Medulla oblongata (tissue), 1 donor: ENCODE measurements at regions not wholly inside any gene's neighbourhood (a gene's known extent, or its start where the extent isn't known, plus 50 kb on each side); places are given as distances from the start of the nearest gene placed in this dataset.
"Not testable (repeated sequence)": the region's sequence is repeated elsewhere in the genome, so short reads cannot be mapped to it uniquely, and the experiment has no call there.

Experiments
- DNase-seq: peaks from one replicate; pipeline ENCODE4 v3.0.0-alpha.2; 2015; ENCODE audit errors: extremely low spot score

DNA sequence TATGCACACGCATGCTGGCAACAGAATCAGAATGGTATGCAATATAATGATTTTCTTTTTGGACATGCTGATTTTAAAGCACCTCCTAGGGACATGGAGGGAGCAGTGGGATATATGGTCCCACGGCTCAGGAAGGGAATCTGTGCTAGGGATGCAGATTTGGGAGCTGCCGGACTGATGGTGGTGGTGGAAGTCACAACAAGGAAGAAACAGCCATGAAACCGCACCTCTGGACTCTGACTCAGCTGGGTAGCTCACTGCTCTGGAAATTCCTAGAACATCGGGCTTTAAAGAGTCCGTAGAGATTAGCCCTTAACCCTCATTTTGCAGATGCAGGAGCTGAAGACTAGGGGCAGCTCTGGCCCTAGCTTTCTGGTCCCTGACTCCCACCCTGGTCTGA lies 364.3 kb upstream of the KLHL29 start:
- no peak for DNase-seq

DNA sequence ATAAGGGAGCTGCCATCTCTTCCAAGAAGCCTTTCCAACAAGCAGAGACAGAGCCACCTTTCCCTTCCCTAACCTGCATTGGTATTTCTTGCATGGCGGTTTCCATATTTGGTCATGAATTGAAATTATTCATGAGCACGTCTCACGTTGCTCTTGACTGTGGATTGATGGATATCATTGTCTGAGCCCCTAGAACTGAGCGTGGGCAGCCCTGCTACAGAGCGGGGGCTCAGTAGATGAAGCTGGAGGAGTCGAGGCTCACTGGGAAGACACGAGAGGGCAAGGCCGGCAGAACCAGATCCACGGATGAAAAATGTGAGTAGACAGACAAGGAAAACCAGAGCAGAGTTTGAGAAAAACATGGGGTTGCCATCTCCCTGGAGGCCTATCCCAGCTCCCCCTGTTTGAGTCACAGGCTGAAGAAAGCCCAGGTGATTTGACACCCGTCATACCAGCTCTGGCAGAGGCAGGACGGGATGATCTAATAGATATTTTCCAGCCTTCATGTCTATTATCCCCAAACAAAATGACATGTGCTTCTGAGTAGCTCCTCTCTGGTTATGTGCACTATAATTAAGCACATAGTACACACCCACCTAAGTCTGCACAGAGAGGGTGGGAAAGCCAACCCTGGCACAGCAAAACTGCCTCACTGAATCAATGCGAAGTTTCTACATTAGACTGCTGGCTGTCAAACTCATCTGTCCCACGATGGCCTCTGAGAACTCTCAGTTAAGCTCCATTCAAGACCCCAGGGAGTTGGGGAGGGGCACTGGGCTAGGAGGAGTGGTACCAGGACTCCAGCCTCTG lies 363.5 kb upstream of the KLHL29 start:
- no peak for DNase-seq

DNA sequence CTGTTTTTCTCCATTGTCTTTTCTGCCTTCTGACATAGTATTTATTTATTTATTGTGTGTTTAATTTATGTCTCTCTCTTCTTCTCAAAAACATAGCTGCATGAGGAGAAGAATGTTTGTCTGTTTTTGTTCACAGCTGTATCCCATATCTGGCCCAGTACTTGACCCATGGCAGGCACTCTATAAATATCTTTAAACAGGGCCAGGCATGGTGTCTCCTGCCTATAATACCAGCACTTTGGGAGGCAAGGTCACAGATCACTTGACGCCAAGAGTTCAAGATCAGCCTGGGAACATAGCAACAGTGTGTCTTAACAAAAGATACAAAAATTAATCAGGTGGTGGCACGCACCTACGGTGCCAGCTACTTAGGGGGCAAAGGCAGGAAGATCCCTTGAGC lies 361.3 kb upstream of the KLHL29 start:
- DNase-seq: no peak

DNA sequence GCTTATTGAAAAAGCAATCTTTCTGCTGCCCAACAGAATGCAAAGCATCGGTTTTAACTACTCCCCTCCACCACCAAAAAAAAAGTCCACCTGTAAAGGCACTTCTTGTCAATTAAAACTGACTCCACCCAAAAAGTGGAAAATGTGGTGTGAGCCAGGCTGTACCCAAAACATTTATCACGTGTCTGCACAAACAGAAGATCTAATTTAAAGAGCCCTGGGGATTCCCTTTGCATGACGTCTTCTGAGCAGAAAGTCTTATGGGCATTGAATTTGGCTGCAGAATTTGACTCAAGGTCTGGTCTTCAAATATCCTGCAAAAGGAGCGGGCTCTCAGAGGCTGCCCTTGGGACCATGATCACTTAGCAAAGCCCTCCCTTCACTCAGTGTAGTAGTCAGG lies 358.3 kb upstream of the KLHL29 start:
- no peak for DNase-seq

DNA sequence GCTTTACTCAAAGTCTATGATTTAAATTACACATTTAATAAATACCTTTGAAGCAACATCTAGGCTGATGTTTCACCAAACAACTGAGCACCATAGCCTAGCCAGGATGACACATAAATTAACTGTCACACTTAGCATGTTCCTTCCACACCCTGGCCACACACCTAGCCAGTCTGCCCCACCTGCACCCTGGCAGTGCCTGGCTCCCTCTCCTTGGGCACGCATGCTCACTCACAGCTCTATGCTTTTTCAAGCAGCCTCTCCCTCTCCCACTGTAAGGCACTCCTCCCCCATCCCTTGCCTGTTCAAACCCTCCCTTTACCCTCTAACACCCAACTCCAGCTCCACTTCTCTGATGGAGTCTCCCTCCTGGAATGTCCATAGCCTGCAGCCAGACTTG lies 357.6 kb upstream of the KLHL29 start:
- DNase-seq: no peak

DNA sequence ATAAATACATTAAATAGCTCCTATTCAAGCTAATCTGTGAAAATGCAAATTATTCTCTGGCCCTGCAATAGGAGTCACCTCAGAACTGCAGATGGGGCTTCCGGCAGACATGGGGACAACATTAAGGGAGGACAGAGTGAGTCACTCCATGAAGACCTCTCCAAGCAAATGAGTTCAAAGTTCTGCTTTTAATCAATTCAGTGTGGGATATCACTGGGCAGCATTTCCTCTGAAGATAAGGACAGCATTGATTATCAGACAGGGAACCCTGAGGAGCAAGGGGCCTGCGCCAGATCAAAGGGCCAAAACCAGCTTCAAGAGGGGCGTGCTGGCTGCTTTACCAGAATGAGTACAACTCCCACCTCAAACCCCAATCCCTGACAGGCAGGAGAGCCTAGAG lies 356.9 kb upstream of the KLHL29 start:
- no peak for DNase-seq

DNA sequence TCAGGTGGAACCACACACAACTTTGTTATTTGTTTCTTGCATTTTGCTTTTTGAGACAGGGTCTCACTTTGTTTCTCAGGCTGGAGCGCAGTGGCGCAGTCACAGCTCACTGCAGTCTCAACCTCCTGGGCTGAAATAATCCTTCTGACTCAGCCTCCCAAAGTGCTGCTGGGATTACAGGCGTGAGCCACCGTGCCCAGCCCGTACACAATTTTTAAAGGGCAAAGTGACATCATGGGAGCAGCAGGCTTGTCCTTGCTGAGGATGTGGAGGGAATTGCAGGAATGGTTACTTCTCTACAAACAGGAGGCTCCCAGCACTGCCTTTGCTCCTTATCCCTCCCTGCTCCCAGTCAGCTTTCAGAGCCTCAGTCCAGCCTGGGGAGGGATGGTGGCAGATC lies 355.9 kb upstream of the KLHL29 start:
- DNase-seq: no peak

DNA sequence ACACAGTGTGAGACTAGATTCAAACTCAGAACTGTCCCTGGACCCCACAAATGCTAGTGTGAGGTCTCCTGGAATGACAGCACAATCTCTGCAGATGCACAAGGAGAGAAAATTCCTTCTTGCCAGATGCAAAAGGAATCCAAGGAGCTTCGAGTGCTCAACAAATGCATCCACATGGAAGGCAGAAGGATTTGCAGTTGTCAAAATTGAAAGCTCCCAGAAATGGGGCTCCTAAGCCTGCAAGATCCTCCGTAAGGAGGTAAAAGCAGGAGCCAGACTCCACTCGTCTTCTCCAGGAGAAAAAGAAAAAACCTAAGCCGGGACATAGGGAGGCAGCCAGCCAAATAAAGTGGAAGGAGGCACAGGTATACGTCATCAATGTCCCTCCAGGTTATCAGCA lies 355.0 kb upstream of the KLHL29 start:
- DNase-seq: no peak

DNA sequence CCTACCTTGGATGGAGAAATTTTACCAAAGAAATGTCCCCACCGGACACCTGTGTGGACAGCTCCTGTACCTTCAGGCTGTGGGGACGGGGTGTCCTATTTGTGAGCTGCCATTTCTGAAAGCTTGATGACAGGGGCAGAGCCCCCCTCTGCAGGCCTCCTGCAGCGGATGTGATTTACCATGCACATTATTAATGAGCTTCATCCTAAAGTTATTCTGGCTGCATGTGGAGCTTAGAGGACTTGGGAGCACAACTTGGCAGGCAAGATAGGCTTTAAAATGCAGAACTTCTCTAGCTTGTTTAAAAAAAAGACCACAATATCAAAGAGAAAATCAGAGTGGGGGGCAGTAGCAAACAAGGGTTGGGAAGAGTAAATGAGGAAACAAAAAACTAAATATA lies 350.0 kb upstream of the KLHL29 start:
- DNase-seq: no peak

DNA sequence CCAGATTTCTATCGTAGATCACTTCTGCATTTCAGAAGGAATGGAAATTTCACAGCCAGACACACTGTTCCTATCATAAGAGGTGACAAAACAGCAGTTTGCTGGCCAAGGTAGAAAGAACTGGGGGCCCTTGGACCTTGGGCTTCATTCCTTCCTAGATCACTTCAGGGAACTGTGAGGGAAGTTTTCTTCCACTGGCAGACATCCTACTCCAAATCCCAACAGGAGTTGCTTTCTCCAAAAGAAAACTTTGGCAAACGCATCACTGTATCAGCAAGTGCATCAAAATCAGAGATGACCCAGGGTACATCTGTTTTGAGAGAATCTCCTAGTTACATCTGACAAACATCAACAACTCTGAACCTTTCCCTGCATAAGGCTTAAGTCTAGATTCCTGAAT lies 348.4 kb upstream of the KLHL29 start:
- peak; percentile 4 for DNase-seq

DNA sequence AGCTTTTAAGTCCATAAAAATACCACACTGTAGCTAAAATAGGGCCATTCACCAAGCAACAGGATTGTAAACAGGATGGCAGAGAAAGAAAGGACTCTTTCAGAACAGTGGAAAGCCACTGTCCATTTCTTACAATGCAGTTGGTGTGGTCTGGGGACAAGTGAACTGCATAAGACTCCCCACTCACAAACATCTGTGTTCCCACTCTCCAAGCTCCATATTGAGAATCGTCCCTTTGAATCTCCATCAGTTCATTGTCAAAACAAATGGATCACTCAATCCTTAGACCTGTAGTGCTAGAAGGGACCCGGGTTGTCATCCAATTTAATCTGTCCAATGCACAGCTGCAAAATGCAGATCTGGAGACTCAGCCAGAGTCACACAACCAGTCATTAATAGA lies 347.4 kb upstream of the KLHL29 start:
- DNase-seq: peak; percentile 94

DNA sequence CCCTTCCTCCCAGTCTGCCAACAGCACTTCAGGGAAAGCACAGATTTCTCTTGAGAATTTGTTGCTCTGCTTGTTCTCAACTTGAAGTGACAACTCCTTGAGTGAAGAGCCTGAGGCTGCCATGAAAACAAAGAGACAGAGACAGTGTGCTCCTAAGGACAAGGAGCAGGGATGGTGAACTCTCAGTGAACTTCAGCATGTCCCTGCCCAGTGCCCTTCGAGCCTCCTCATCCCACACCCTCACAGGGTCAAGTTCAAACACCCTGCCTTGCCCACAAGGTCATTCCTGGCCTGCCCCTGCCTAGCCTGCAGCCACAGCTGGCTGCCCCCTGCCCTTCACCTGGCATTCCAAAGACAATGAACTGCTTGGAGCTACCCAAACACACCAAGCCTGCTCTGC lies 343.5 kb upstream of the KLHL29 start:
- DNase-seq: no peak

DNA sequence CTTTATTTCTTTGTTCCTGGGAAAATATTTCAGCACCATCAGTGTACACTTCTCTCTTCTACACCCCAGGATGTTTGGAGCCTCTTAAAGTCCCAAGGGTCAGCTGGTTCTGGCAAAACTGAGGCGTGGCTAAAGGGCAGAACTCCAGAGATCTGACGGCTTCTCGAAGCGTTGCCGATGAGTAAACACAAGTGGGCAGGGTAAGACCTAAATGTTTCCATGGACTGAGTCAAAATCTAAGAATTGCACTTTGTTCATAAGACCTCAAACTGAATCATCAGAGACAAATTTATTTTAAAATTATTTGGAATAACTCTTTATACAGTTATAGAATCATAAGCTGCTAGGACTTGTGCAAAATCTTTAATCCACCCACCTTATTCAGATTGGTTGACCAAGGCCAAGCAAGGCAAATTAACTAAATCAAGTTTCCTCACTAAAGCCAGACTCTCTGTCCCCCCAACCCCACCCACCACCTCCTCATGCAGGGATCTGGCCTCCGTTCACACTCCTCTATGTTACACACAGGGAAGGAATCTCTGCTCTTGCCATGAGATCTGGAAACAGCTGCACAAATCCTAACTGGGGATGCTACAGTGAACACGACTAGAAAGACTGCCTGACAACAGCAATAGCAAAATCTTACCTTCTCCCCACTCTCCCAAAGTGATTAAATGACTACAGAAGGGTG lies 342.6 kb upstream of the KLHL29 start:
- no peak for DNase-seq

DNA sequence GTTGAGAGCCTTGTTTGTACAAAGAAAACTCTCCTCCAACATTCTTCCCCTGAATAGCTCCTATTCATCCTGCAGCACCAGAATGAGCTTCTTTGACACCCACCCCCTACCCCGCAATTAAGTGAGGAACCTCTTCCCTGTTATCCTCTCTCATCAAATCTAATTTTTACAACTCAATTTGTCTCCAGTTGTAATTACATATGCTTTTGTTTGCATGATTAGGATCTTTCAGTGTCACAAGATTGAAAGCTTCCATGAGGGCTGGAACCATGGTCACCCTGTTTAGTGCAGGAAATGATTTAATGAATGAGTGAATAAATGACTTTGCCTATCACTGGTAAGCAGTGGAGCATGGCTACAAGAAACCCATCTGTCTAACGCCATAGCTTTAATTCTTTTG lies 334.6 kb upstream of the KLHL29 start:
- no peak for DNase-seq

DNA sequence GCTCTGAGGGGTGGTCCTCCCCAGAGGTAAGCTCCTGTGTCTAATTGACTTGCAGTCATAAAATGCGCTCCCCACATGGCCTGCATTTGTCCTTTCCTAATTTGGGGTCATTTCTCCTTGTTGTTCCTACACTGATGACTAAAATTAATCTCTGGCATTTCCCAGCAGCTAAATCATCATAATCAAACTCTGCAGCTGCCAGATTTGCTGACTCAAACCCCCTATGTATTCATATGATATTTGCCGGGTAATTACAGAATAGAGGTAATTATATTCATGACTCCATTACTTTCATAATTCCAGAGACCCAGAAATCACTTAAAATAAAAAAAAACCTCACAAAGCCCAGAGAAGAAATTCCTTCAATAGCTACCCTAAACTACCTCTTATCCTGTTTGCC lies 331.4 kb upstream of the KLHL29 start:
- no peak for DNase-seq

DNA sequence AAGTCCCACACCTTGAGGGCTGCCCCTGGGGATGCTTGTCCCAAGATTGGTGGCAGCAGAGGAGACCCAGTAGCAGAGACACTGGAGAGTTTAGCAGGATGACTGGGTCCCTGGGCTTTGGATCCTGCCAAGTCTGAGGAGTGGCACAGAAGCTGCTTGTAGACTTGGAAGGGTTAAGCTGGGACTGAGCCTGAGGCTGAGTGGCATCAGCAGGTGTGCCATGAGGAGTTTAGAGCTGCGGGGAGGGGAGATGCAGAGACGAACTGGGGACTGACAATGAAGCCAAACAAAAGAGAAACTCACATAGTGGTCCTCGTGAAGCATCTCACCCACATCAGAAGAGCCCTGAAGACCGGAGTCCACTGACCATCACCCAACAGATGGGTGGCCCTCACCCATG lies 329.7 kb upstream of the KLHL29 start:
- DNase-seq: no peak

DNA sequence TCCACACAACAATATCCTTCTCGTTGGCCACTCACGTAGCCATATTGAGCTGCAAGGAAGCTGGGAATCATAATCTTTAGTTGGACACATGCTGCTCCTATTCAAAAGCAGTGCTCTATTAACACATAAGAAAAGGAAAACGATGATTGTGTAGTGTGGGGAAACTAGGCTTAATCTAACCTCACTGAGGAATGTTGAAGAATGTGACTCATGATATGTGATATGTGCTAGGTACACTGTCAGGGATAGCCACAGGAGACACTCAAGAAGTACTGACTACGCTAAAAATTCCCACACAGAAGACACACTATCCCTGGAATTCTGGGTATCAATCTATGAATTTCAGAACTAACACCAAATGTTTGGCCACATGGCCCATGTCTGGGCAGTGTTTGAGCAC lies 328.1 kb upstream of the KLHL29 start:
- DNase-seq: not testable (repeated sequence)

DNA sequence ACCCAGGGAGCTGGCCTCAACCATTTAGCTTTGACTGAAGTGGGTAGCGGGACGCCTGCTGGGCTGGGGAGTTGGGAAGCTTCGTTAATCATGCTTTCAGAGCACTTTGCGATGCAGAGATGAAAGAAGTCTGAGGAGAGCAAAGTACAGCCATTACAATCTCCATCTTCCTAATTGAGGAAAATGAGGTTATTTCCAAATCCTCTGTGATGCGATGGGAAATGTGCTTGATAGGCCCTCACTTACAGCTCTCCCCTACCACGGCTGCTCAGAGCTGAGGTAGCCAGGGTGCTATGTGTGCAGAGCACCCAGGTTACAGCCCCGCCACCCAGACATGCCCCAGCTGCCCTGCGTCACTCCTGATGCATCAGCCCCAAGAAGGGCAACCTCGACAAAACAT lies 326.5 kb upstream of the KLHL29 start:
- no peak for DNase-seq

DNA sequence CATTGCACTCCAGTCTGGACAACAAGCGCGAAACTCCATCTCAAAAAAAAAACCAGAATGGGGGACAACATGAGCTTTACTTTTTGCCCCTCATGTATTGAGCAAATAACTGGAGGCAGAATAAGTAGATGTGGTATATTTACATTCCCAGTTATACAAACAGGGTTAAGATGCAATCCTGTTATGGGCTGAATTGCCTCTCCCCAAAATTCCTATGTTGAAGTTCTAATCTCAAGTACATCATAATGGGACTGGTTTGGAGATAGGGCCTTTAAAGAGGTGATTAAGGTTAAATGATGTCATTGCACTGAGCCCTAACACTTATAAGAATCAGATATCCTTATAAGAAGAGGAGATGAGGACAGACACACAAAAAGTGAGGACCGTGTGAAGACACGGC lies 319.8 kb upstream of the KLHL29 start:
- DNase-seq: no peak

DNA sequence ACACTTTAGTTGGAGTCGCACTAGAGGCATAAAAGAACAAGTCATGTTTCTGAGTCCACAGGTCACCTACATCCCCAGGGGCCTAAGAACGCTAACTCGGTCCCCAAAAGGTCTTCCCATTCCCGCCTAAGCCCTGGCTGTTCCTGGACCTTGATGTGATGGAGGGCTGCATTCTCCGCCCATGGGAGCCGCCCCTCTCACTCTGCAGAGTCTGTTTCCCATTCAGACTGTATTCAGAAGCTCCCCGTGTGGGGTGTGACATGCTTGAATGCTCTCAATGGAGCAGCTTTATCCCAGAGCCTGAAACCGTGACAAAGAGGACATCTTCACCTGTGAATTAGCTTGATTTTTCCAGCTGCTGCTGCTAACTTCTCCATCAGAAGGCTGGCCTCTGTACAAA lies 319.0 kb upstream of the KLHL29 start:
- DNase-seq: no peak

DNA sequence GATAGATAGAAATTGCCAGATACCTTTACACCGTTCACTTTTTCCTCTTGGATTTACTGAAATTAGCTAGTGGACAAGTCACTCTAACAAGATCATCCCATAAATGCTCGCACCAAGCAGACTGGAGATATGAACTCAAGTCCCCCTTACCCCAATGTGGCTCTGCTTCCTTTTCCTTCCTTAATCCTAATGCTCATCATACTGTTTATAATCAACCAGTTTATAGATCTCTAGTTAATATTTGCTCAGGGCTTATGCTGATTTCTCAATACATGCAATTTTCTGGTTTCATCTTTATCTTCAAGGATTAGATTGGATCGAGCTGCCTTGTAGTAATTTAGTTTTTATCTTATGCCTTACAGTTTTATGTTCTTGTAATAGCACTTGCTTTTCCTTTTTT lies 318.3 kb upstream of the KLHL29 start:
- DNase-seq: no peak

DNA sequence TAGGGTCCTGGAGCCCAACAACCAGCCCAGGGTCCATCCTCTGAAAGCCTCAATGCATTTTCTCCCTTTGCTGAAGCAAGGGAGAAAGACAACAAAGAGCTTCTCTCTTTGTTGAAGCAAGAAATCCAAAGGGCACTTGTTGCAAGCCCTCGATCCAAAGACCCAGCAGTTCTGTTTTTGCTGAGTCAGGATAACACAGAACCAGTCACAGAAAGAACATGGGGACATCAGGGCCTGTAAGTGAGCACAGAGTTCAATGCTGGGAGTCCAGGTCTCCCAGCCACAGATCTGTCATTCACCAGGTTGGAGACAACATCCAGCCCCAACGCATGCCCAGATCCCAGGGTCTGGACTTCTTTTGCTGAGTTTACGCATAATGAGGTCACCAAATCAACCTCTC lies 315.8 kb upstream of the KLHL29 start:
- DNase-seq: no peak

DNA sequence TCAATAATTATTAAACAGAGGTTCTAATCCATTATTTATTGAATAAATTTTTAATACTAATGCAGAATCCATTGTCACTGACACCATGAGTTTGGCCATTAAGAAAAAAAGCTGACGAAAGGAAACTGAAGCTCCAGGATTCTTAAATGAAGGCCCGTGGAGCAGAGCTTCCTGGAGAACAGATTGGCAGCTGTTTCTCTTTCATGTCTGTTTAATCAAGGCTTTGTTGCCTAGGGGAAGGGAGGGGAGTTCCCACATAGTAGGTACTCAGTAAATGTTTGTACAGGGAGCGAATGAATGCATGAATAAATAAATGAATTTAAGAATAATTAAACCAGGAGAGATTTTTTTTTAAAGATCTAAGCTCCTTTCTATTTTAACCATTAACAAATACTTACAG lies 315.1 kb upstream of the KLHL29 start:
- no peak for DNase-seq

DNA sequence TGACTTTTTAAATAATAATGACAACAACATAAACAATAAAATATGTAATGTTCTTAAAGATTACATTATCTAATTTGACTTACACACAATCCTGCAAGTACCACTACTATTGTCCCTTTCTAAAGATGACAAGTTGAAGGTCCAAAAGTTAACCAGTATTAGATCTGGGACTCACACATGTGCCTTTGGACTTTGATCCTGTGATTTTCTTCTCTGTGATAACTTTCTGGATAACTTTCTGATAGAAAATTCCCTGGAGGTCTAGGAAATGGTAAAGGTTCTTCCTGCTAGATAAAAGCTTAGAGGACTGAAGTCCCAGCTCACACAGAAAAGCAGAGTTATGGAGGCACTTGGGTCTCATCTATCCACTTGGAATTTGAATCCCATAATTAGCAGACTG lies 311.9 kb upstream of the KLHL29 start:
- no peak for DNase-seq
